ENCODE measurements at regions not wholly inside any gene's neighbourhood (a gene's known extent, or its start where the extent isn't known, plus 50 kb on each side); places are given as distances from the start of the nearest gene placed in this dataset.

DNA sequence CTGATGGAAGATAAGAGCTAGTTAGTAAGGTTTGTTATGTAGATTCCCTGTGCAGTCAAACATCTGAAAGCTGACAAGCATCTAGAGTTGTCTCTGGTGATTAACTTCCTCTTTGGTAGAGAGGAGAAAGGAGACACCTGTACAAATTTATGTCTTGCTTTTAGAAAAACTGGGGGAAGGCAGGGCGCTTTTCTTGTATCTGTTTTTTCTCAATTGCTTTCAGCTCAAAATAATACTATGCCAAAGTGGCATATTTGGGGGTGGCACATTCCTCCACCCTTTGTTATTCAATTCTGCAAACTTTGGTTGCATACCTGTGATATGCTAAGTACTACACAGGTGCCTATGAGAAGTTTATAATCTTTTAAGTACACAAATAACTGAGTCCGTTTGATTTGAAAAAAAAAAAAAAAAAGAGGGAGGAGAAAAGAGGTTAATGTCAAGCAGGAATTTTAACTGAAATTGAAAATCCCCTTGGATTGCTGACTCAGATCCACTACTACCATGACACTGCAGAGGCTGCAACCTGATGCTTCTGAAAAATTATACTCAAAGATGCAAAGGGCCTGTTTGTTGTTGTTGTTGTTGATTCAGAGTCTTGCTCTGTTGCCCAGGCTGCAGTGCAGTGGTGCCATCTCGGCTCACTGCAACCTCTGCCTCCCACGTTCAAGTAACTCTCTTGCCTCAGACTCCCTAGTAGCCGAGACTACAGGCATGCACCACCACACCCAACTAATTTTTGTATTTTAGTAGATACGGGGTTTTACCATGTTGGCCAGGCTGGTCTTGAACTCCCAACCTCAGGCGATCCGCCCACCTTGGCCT is 164.8 kb upstream of the NBEA start:
- no peak for DNase-seq

DNA sequence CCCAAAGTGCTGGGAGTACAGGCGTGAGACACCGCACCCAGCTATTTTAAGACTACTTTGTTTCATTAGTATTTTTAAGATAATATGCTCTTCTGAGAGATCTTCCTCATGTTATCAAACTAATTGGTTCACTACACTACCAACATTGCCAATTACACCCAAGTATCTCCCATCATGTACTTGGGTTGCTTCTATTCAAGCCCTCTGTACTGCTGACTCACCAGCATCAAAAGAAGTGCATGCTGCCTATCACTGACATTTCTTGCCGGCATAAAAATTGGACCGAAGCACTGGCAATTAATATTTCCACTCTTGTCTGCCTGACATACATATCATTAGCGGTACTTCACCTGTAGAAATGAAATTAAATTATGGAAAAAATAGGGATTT is 164.2 kb upstream of the NBEA start:
- no peak for DNase-seq

DNA sequence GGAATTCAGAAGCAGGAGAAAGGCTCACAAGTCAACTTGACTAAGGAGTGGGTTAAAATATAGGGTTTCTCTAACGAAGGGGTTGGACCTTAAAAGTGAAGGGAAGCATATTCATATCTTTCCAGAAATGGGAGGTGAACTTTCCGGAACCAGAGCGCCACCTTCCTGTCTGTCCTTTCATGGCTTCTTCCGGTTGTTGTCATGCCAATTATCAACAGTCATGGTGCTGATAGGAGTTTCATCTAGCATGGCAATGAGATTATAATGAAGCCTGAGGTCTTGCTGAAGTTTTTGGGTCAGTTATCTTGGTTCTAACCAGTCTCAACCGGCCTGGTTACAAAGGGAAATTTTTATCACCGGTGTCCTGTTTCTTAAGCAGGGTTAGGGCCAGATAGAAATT is 162.9 kb upstream of the NBEA start:
- no peak for DNase-seq

DNA sequence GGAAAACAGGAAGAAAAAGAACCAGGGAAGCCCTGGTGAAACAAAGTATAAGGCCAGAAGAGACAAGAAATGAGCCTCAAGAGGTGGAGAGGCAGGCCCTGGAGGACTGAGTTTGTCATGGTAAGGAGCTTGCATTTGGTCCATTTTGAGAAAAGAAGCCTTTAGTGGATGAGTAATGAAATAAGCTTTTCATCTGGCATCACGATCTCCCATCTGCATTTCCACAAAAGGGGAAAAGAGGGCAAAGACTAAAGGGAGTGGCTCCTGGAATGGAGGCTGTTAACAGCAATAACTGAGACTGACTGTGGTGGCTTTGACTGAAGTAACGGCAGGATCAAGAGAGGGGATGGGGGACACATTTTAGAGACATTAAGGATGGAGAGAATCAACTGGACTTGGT is 148.8 kb upstream of the NBEA start:
- no peak for DNase-seq

DNA sequence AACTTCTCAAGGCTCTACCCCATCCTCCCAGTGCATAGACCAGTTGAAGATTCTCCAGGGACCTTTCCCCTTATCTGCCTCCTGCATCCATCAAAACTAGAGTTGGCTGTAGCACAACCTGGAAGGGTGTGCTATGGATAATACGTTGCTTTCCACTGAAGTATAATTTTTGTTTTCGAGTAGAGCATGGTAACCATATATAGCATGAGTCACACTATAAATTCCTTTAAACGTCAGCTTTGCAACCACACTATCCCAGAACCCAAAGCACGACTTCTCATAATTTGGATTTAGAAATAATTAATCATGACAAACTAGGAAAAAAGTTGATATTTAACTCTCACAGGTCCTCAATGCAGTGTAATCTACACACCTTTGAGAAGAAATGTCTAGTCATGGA is 138.3 kb upstream of the NBEA start:
- no peak for DNase-seq

DNA sequence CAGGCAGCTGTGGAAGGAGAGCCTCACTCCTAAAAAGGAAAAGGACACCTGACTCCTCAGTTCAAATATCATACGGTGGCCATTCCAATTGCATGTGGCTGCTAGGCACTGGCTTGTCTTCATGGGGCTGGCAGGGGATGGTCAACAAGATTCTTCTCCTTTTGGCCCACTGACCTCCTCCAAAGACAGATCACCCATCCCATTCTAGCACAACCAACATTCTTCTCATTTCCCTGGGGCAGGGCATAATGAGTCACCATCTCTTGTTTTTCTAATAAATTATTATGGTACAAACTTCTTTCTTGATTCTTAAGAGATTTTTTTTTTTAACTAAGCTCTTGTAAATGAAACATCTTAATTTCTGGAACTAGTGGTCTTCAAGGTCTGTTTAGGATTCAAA is 136.7 kb upstream of the NBEA start:
- no peak for DNase-seq

DNA sequence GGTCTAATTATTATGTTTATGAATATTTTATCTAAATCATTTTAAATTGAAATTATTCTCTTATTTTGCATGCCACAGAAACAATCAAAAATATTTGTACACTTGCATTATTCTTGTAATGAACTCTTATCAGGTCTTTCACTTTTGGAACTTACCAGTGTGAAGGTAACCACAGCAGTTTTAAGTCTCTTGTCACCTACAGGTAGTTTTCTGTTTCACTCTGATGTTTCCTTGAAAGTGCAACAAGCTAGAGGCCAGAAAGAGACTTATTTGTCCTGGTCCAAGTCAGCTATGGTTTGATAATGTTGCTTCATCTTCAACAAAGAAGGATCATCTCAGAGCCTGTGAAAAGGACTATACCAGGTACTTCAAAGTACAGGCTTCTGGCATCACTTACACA is 133.4 kb upstream of the NBEA start:
- DNase-seq: no peak

DNA sequence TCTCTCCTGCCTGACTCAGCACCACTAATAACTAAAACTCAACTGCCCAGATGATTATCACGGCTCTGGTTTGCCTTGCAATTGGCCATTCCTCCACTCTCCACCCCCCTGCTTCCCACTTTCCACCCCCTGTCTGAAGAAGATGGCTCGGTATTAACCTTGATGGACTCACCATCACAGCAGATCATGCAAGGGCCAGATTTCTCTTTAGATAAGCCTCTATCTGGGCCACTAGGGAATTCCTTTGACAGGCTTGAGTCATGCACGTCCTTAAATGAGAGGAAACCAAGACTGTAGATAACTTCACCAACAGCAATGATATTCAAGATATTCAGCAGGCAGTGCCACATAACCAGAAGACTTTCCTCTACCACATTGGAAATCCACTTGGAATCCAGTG is 131.1 kb upstream of the NBEA start:
- no peak for DNase-seq

DNA sequence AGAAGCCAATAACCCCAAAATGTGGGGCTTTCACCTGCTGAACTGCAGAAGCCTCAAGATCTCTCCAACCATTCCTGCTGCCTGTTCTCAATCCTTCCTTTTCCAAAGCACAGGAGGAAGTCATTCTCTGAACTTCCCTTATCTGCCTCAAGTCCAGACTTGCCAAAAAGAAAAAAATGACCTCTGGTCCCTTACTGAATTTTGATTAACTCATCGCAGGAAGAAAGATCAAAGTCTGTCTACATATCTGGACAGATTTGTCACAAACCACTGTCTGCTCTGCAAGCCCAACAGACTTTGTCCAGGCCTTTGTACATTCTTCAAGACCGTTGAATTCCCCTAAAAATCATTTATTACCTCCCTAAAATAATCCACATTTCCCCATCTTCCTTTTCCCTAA is 126.5 kb upstream of the NBEA start:
- DNase-seq: no peak

DNA sequence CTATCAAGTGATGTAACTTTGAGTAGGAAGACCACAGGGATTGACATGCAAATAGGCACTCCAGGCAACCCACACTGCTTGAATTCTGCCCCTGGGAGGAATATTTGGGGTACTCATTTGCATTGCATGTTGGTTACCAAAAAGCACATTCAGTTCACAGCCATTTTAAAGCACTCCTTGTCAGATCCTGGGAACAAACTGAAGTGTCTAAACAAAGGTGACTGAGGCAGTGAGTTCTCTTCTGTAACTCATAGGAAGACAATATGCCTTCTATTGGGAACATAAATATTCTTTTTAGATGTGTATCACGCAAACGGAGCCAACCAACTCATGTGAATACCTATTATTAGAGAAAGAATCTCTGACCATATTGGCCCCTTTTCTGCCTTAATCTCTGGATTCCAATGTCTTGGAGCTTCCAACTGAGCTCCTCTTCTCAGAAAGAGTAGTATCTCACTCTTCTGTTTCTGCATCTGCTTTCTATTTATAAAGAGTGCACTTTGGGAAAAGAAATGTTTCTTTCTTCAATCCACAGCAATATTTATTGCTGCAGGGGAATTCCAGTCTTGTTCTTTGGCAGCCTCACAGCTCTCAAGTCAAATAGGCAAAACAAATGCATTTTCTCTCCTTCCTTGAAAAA is 125.7 kb upstream of the NBEA start:
- no peak for DNase-seq

DNA sequence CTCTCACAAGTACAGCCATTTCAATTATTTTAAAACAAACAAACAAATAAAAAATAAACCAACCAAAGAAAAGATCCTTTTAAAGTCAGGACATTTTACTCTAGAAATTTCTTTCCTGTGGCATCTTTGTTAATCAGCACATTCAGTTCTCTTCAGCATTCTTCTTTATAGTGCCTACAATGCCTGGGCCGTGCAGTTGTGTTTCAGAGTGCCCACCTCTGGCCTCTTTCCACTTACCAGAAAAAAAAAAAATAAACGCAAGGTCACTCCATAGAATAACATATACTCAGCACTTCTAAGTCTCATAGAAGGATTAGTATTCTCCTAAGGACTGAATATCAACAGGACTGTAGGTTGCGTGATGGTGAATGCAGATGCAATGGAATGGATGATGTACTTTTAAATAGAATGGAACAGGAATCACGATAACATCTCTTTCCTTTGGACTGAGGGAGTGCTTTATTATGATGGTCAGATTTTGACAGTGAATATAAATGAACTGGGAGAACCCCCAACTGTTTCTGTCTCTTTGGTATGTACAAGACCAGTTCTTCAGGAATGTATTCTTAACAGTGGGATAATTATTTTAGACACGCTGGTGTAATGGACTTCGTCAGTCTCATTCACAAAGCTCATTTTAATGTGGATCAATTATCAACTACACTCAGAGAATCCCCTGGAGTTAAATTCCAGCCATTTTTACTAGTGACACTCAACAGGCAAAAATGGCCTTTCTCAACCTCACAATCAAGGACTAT is 125.0 kb upstream of the NBEA start:
- DNase-seq: no peak

DNA sequence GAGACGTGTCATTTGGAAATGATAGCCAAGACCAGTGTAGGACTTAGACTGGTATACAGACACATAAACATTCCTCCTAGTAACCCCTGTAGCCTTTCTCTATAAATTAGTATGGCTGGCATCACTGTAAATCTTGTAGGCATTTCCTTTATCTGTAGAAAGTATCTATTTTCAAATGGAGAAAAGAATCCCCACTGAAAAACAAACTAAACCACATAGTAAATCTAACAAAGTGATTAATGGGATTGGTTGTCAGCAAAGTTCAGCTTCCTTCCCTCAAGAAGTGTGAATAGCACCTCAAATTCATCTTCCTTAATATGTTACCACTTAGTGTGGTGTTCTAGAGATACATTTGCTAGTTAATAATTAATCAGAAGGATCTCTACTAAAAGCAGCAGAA is 119.4 kb upstream of the NBEA start:
- DNase-seq: no peak

DNA sequence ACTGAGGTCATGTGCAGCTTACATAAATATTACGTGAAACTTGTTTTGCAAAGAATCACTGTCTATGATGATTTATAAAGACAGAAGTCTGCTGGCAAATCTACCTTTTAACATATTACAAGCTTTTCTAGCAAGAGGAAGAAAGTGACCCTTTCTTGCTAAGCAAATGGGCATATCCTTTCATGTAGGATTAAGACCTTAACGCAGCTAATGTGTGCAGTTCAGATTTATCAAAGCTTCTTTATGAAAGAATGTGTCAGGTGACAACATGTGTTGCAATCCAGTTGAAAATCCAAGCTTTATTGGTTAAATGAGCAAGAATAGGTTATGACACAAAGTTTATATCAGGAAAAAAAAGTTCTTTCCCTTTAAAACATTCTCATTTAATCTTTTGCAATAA is 115.6 kb upstream of the NBEA start:
- no peak for DNase-seq

DNA sequence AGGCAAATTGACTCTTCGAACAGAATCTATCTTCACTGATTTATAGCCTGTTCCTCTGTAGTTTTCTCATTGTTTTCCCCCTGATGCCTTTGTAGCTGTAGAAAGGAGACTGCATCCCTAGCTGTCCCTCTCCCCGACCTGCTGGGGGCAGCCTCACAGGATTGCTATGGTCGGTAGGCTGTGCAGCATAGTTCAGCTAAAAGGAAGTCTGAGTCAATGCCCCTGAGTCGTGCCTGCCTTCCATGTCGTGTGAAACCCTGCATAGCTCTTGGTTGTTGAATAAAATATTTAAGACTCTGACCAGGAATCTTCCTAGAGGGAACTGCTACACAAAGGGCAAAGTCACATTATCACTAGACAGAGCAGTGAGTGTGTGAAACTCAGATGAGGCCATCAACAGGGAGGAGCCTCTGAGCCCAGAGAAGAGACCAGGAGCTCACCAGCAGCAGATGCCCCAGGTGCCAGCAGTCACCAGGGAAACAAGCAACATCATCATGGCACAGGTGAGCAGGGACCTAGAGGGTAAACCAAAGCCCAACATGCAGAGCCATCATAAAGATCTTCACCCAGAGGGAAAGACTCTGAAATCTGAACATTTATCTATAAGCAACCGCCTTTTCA is 108.4 kb upstream of the NBEA start:
- no peak for DNase-seq

DNA sequence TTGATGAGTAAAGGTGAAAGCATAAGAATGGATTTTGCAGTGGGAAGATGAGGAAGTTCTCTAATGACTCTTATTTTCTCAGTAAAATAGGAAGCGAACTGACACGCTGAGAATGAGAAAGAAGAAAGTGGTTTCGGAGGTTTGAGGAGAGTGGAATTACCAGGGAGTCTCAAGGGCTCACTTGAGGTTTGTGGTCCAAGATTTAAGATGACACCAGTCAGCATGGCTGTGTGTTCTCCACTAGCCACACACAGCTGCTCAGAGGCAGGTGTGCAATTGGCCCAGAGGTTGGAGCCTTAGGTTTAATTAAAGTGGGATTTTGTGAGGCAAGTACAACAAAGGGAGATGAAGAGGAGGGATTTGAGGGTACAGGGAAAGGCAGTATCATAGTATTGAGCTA is 99.6 kb upstream of the NBEA start:
- DNase-seq: no peak

DNA sequence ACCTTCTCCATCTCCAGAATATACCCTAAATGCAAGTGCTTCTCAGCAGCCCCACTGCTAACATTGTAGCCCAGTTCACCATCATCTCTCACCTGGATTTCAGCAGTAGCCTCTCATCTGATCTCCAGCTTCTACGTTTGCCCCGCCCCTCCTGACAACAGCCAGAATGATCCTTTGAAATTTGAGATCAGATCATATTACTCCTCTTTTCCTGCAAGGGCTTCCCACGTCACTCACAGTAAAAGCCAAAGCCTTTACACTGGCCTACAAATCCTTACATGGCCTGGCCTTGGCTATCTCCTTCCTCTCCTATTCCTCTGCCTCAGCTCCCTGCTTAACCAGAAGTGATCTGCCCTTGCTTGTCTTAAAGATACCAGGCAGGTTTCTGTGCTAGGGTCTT is 94.3 kb upstream of the NBEA start:
- DNase-seq: no peak

DNA sequence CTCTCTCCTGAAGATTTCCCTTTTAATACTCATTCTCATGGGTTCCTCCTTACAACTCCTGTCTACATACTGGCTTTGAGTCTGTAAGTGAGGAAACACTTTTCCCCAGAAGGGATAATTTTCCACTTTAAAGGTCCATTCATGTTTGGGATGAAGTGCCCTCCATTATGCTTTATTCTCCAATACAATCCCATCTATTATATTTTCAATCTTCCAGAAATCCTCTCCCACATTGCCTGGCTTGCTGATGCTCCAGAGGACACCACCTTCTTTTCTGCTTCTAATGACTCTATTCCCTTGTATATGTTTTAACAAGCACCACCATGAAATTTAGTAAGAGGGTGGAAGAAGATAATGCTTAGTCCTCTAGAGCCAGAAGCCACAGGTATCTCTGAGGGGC is 92.7 kb upstream of the NBEA start:
- no peak for DNase-seq

DNA sequence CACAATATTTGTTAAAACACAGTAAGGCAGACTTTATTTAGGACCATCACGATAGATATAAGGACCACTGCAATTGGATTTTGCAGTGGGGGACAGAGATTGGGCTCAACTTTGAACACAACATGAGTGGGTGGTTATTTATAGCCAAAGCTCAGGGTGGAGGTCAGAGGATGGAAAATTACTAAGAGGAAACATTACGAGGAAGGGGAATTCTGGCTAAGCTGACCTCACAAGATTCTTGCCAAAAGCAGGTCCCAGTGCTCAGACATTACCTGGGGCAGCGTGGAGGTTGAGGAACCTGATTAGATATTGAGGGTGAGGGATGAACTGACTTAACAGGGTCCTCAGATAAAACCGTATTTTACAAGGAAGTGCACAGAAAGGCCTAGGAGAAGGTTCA is 88.9 kb upstream of the NBEA start:
- DNase-seq: no peak

DNA sequence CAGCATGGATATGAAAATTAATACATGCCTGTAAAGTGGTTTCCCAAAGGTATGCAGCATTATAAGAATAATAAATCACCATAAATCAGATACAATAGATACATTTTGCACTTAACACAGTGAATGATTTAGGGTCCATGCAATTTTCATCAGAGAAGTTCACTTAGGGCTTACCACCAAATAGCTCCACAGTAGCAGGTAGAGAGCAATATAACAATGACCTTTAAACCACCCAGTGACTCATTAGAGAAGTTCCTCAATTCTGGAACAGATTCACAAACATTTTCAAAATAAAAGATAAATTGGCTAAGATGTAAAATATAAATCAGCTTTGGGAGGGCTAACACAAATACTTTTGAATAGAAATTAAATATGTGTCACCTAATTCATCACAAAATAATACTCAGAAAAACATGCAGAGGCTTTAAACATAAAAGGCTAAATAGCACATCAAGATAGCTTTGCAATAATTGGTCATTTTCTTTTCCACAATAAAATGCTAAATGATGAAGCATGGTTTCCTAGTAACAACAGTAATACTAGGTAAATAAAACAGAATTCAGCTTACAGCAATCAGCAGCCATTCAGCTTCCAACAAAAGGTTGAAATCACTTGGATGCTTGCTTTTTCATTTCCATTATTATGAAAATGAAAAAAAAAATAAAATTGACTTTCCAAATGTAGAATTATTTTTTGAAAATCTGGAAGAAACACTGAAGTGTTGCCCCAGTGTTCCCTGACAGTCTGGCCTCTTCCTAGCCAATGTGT is 84.3 kb upstream of the NBEA start:
- DNase-seq: no peak

DNA sequence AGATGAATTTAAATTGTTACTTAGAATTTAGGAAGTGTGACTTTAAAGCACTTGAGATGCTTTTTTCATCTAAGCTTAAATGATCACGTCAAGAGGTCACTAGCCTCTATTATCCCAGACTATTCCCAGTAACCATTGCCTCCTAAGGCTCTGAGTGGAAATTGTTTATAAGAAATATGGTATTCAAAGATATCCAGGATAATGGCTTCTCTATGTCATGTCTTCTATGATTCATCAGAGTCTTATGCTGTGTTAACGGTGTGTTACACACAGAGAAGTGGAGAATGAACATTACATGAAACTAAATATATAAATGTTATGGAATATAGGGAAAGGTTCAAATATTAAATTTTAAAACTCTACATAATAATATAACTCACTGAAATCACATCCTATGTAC is 79.8 kb upstream of the NBEA start:
- DNase-seq: no peak

DNA sequence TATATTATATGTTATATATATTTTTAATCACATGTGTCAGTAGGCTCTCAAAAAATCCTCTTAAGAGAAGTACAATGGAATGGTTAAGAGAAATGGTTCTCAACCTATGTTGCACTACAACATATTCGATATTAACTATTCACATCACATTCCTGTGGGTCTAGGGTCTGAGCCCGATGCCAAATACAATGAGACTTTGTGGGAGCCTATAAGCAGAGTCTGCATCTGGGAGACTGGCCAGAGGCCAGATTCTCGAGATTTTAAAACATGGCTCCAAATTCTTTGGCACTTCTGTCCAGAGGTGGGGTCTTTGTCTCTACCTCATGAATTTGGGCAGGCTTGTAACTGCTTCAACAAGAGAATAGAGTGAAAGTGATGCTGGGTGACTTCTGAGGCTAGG is 79.4 kb upstream of the NBEA start:
- DNase-seq: no peak

DNA sequence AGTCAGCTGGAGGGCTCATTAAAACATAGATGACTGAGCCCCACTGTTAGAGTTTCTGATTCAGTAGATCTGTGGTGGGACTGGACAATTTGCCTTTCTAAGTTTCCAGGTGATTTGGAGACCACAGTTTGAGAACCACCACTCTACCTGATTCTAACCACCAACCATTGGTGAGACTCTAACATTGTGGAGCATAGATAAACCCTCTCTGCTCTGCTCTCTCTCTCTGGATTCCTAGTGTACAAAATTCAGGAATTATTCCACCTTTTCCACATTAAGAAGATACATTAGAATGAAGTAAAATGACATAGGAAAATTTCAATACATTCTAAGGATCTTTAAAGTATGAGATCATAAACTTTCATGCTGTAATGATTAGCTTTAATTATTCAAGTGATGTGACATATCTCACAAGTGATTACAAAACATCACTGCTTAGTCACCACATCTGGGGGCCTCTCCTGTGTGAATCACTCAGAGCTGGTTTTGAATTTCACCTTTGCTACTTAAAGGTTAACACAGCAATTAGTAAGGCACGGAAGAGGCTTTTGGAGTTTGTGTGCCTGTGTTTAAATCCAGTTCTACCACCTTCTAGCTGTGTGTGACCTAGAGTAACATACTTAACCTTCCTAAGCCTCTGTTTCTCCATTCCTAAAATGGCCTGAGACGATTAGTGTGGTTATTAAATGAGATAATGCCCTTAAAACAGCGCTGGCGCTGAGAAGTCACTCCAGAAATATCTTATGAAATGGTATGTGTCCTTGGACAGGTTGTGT is 78.5 kb upstream of the NBEA start:
- no peak for DNase-seq
